IMR-90 (cell line): ENCODE measurements at regions not wholly inside any gene's neighbourhood (a gene's known extent, or its start where the extent isn't known, plus 50 kb on each side); places are given as distances from the start of the nearest gene placed in this dataset.

Experiments used
- ATAC-seq: fragments of 200-7000 bp; cut with Tn5 transposase; 2 replicates; pipeline ENCODE4 v1.9.1; 2020; ENCODE audit warnings: low read depth, mild to moderate bottlenecking, moderate library complexity
- BruUV-seq: library from RNA; stranded (reverse); fragments of 400-500 nt; replicated peaks from 2 replicates; lab custom pipeline; 2021; lab: Mats Ljungman, UMichigan
- CTCF ChIA-PET: fragments of 300-600 bp; formaldehyde crosslinking; extraction: SDS; loops from one replicate; lab custom pipeline; 2021; ENCODE audit warnings: antibody characterized with exemption; lab: Yijun Ruan, JAX
- POLR2A ChIA-PET: fragments of 300-600 bp; sonication (Branson Sonifier 250); formaldehyde crosslinking; loops from one replicate; lab custom pipeline; 2022; ENCODE audit warnings: antibody characterized with exemption; ENCODE audit not compliant: unreplicated experiment; lab: Charles Lee
- DNase-seq: peaks from one replicate; pipeline ENCODE4 v3.0.0; 2013
- H2AFZ ChIP-seq: replicated peaks from 2 replicates; pipeline ENCODE3; 2013; ENCODE audit warnings: low read length, mild to moderate bottlenecking; ENCODE audit not compliant: poor library complexity
- H2AK5ac ChIP-seq: 2 replicates; pipeline ENCODE4 v1.6.1; 2013; ENCODE audit warnings: low read depth, low read length, inconsistent platforms
- H2AK9ac ChIP-seq: replicated peaks from 2 replicates; pipeline ENCODE3; 2013; ENCODE audit warnings: mild to moderate bottlenecking, low read depth, low read length, moderate library complexity; ENCODE audit not compliant: poor library complexity
- H2BK120ac ChIP-seq: 2 replicates; pipeline ENCODE4 v1.6.1; 2013; ENCODE audit warnings: low read depth, low read length, inconsistent platforms
- H2BK15ac ChIP-seq: 3 replicates; pipeline ENCODE4 v1.6.1; 2013; ENCODE audit warnings: low read depth, low read length, inconsistent platforms
- H2BK20ac ChIP-seq: 2 replicates; pipeline ENCODE4 v1.6.1; 2013; ENCODE audit warnings: low read depth, mild to moderate bottlenecking, inconsistent platforms, low read length, moderate library complexity
- H2BK5ac ChIP-seq: 2 replicates; pipeline ENCODE4 v1.6.1; 2013; ENCODE audit warnings: mild to moderate bottlenecking, low read depth, low read length, inconsistent platforms; ENCODE audit not compliant: poor library complexity, severe bottlenecking
- H3K14ac ChIP-seq: replicated peaks from 2 replicates; pipeline ENCODE4 v1.6.1; 2013; ENCODE audit warnings: low read depth, low read length, inconsistent platforms
- H3K18ac ChIP-seq: 2 replicates; pipeline ENCODE4 v1.6.1; 2013; ENCODE audit warnings: low read depth, low read length, control low read depth
- H3K23ac ChIP-seq: 2 replicates; pipeline ENCODE4 v1.6.1; 2013; ENCODE audit warnings: low read depth, low read length, inconsistent platforms
- H3K27ac ChIP-seq: 2 replicates; pipeline ENCODE4 v1.5.1; 2013; ENCODE audit warnings: mild to moderate bottlenecking, control low read depth, low read length; ENCODE audit not compliant: insufficient read depth
- H3K27me3 ChIP-seq: 2 replicates; pipeline ENCODE4 v1.6.1; 2013; ENCODE audit warnings: low read length; ENCODE audit not compliant: control insufficient read depth, insufficient read depth
- H3K36me3 ChIP-seq: 2 replicates; pipeline ENCODE4 v1.6.1; 2013; ENCODE audit warnings: low read length, mixed read lengths; ENCODE audit not compliant: control insufficient read depth, insufficient read depth
- H3K4ac ChIP-seq: 2 replicates; pipeline ENCODE4 v1.6.1; 2013; ENCODE audit warnings: low read depth, low read length, inconsistent platforms
- H3K4me1 ChIP-seq: 2 replicates; pipeline ENCODE4 v1.6.1; 2013; ENCODE audit warnings: low read length, mixed read lengths; ENCODE audit not compliant: control insufficient read depth, insufficient read depth
- H3K4me2 ChIP-seq: 2 replicates; pipeline ENCODE4 v1.6.1; 2013; ENCODE audit warnings: low read depth, mild to moderate bottlenecking, control low read depth, low read length, moderate library complexity
- H3K4me3 ChIP-seq: 2 replicates; pipeline ENCODE4 v1.5.1; 2013; ENCODE audit warnings: low read depth, mild to moderate bottlenecking, control low read depth, low read length, moderate library complexity; ENCODE audit not compliant: insufficient read depth
- H3K56ac ChIP-seq: 2 replicates; pipeline ENCODE4 v1.6.1; 2013; ENCODE audit warnings: low read length, inconsistent platforms; ENCODE audit not compliant: insufficient read depth; ENCODE audit errors: extremely low read depth
- H3K79me1 ChIP-seq, 2 experiments: 2 replicates each; pipeline ENCODE4 v1.6.1; 2013; ENCODE audit warnings: low read length in 2 of 2, inconsistent platforms in 1 of 2, low read depth in 1 of 2
- H3K9ac ChIP-seq: 2 replicates; pipeline ENCODE4 v1.6.1; 2013; ENCODE audit warnings: low read depth, low read length, control low read depth
- H3K9me1 ChIP-seq: 2 replicates; pipeline ENCODE4 v1.6.1; 2013; ENCODE audit warnings: low read length, inconsistent platforms; ENCODE audit not compliant: insufficient read depth
- H3K9me3 ChIP-seq: 2 replicates; pipeline ENCODE4 v1.6.1; 2013; ENCODE audit warnings: low read length; ENCODE audit not compliant: control insufficient read depth, insufficient read depth
- H4K20me1 ChIP-seq: 2 replicates; pipeline ENCODE4 v1.6.1; 2013; ENCODE audit warnings: low read length, inconsistent platforms; ENCODE audit not compliant: insufficient read depth
- H4K5ac ChIP-seq: 2 replicates; pipeline ENCODE4 v1.6.1; 2013; ENCODE audit warnings: mild to moderate bottlenecking, low read depth, low read length, control low read depth
- H4K8ac ChIP-seq, 2 experiments: 2 replicates each; pipeline ENCODE4 v1.6.1; 2013; ENCODE audit warnings: low read depth in 2 of 2, low read length in 2 of 2, control low read depth in 1 of 2, inconsistent platforms in 1 of 2
- H4K91ac ChIP-seq: 2 replicates; pipeline ENCODE4 v1.6.1; 2013; ENCODE audit warnings: low read depth, low read length, inconsistent platforms; ENCODE audit not compliant: insufficient read depth
- BHLHE40 ChIP-seq: fragments of 150-350 bp; IDR thresholded peaks from 2 replicates; pipeline ENCODE4 v1.6.1; 2016; ENCODE audit warnings: mild to moderate bottlenecking, low read depth, low read length
- CEBPB ChIP-seq: IDR thresholded peaks from 2 replicates; pipeline ENCODE4 v1.6.1; 2012; ENCODE audit warnings: low read depth, low read length, improper control_type of control experiment
- CHD1 ChIP-seq: IDR thresholded peaks from 2 replicates; pipeline ENCODE4 v1.6.1; 2012; ENCODE audit warnings: low read depth, low read length, improper control_type of control experiment
- FOS ChIP-seq: fragments of 150-350 bp; IDR thresholded peaks from 2 replicates; pipeline ENCODE4 v1.6.1; 2016; ENCODE audit warnings: low read depth, low read length
- MAFK ChIP-seq: IDR thresholded peaks from 2 replicates; pipeline ENCODE4 v1.6.1; 2012; ENCODE audit warnings: low read depth, low read length, improper control_type of control experiment
- MAZ ChIP-seq: IDR thresholded peaks from 2 replicates; pipeline ENCODE4 v1.6.1; 2012; ENCODE audit warnings: low read depth, mild to moderate bottlenecking, low read length, improper control_type of control experiment, moderate library complexity, borderline replicate concordance
- MXI1 ChIP-seq: IDR thresholded peaks from 2 replicates; pipeline ENCODE4 v1.6.1; 2012; ENCODE audit warnings: low read depth, mild to moderate bottlenecking, low read length, moderate library complexity, borderline replicate concordance
- NFE2L2 ChIP-seq: fragments of 150-350 bp; IDR thresholded peaks from 2 replicates; pipeline ENCODE4 v1.6.1; 2016; ENCODE audit warnings: low read depth, mild to moderate bottlenecking, low read length
- POLR2A ChIP-seq: IDR thresholded peaks from 2 replicates; pipeline ENCODE4 v1.6.1; 2012; ENCODE audit warnings: mild to moderate bottlenecking, low read depth, low read length
- RAD21 ChIP-seq: IDR thresholded peaks from 2 replicates; pipeline ENCODE4 v1.6.1; 2012; ENCODE audit warnings: low read length, improper control_type of control experiment
- RFX5 ChIP-seq: IDR thresholded peaks from 2 replicates; pipeline ENCODE4 v1.8.0; 2012; ENCODE audit warnings: low read depth, mild to moderate bottlenecking, low read length, moderate library complexity
- SMC3 ChIP-seq: fragments of 150-350 bp; IDR thresholded peaks from 2 replicates; pipeline ENCODE4 v1.6.1; 2016; ENCODE audit warnings: low read depth, mild to moderate bottlenecking, antibody characterized with exemption, low read length, moderate library complexity
- WGBS, 2 experiments: methylation state at CpG; one replicate each; pipeline versions ENCODE4 v1.1.5 to v1.1.7; 2013; ENCODE audit warnings: missing lambda C conversion rate in 2 of 2; ENCODE audit not compliant: insufficient read length in 1 of 2; ENCODE audit errors: extremely low coverage in 2 of 2; 5-methylcytosine and 5-hydroxymethylcytosine counted together
- dilution Hi-C: fragments of 300-500 bp; cut with HindIII; formaldehyde crosslinking; loops from one replicate; pipeline ENCODE4 v1.14.3; 2018; ENCODE audit warnings: low sequenced_read_pairs; ENCODE audit not compliant: unreplicated experiment
- in situ Hi-C: fragments of 300-500 bp; cut with MboI; formaldehyde crosslinking; loops from 3 replicates; pipeline ENCODE4 v1.14.3; 2019; ENCODE audit warnings: low sequenced_read_pairs, inconsistent platforms, mixed read lengths
- intact Hi-C: fragments of 100-400 bp; cut with micrococcal nuclease; formaldehyde crosslinking; loops from 2 replicates; pipeline ENCODE4 v1.10.0; 2022
- TF ChIP-seq, protein P1 (sequence below): conservative IDR thresholded peaks from 2 replicates; pipeline ENCODE4 v1.5.1; 2012; ENCODE audit warnings: mild to moderate bottlenecking, low read depth, low read length, improper control_type of control experiment
- TF ChIP-seq, protein P2 (sequence below): fragments of 150-350 bp; IDR thresholded peaks from 2 replicates; pipeline ENCODE4 v1.6.1; 2017; ENCODE audit warnings: mild to moderate bottlenecking, antibody characterized with exemption, low read length, low read depth

DNA sequence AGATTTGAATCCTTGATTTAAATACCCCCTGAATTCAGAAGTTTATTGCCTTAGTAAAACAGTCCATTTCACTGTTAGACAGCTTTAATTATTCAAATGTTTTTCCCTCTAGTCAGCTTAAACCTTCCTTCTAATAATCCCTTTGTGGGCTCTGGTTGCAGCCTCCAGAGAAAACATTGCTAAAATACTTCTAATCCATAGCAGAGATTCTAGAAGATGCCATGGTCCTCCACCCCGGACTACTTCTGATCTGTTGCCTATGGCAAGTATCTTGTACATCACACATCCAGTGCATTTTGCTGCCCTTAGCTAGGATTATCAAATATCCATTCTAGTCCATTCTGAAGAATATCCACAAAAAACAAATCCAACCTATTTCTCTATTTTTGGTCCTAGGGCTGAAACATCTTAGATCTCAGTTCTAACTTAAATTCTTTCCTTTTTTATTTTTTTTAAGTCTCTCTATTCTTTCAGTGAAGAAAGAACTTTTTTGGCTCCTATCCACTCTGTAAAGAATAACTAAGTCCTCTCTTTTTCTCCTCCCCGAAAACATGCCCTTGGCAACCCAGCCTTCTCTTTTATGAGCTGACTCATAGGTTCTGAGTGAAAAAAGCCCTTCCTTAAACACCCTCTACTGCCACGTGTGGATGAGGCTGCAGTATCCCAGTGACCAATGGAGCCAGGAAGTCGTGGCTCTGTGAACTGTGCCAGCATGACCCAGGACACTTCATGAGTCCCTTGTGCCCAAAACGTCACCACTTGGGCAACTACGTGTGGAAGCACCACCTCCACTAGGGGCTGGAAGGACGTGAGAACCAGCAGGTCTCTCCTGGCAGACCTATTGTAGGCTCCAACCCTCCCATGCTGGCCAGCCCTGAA lies 349.8 kb downstream of the TNS1 start:
- no TSS peak for BruUV-seq
- peak overlapping the region; percentile 93 for H2BK20ac ChIP-seq
- H4K5ac ChIP-seq, result peak overlapping the region; percentile 98
- WGBS, 2 experiments, result 7% methylated on average over 3 of the region's 7 CpGs; no CpG with 5 or more reads in 1 of the 2 experiments
- DNase-seq (peak; percentile 89), ATAC-seq (peak; percentile 84)
- peak overlapping the region; percentile 90; the same call in 1 of the 2 replicates for H3K23ac ChIP-seq
- peak overlapping the region; percentile 96 for H3K18ac ChIP-seq
- peak overlapping the region; percentile 17; the same call in 1 of the 2 replicates for H3K4me2 ChIP-seq
- peak overlapping the region; percentile 86 for H2AFZ ChIP-seq
- no peaks in the 10 kb centered on the region for H3K79me1 ChIP-seq
- H2BK120ac ChIP-seq, result peak overlapping the region; percentile 95
- TF ChIP-seq MXI1 (peak; percentile 80; the same call in 1 of the 2 replicates), FOS (peak; percentile 66; the same call in 1 of the 2 replicates), CEBPB (0 out of 2 replicates have a peak, but pooled peaks have one; percentile 1), MAZ (no peak), MAFK (peak; percentile 49; the same call in 1 of the 2 replicates), POLR2A (no peak), BHLHE40 (peak; percentile 37; the same call in 1 of the 2 replicates), SMC3 (peak; percentile 15; the same call in 1 of the 2 replicates), CHD1 (no peak), RAD21 (no peak; the same call in 1 of the 2 replicates), RFX5 (no peak), NFE2L2 (peak; percentile 90)
- TF ChIP-seq, protein P1, sequence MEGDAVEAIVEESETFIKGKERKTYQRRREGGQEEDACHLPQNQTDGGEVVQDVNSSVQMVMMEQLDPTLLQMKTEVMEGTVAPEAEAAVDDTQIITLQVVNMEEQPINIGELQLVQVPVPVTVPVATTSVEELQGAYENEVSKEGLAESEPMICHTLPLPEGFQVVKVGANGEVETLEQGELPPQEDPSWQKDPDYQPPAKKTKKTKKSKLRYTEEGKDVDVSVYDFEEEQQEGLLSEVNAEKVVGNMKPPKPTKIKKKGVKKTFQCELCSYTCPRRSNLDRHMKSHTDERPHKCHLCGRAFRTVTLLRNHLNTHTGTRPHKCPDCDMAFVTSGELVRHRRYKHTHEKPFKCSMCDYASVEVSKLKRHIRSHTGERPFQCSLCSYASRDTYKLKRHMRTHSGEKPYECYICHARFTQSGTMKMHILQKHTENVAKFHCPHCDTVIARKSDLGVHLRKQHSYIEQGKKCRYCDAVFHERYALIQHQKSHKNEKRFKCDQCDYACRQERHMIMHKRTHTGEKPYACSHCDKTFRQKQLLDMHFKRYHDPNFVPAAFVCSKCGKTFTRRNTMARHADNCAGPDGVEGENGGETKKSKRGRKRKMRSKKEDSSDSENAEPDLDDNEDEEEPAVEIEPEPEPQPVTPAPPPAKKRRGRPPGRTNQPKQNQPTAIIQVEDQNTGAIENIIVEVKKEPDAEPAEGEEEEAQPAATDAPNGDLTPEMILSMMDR, result peak; percentile 17; the same call in 1 of the 2 replicates
- TF ChIP-seq, protein P2, sequence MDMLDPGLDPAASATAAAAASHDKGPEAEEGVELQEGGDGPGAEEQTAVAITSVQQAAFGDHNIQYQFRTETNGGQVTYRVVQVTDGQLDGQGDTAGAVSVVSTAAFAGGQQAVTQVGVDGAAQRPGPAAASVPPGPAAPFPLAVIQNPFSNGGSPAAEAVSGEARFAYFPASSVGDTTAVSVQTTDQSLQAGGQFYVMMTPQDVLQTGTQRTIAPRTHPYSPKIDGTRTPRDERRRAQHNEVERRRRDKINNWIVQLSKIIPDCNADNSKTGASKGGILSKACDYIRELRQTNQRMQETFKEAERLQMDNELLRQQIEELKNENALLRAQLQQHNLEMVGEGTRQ, result peak; percentile 71
- peak overlapping the region; percentile 86 for H2BK5ac ChIP-seq
- H3K9me3 ChIP-seq, result no peaks in the 10 kb centered on the region
- peak overlapping the region; percentile 21; the same call in 1 of the 2 replicates for H3K9ac ChIP-seq
- in situ Hi-C loops, result no loop called here
- H2BK15ac ChIP-seq, result peak overlapping the region; percentile 96; the same call in 2 of the 3 replicates
- no peaks in the 10 kb centered on the region for H3K27me3 ChIP-seq
- intact Hi-C loops, result no loop called here
- H4K8ac ChIP-seq, result peak overlapping the region; percentile 60 to 98; a peak in 3 of 4 replicates
- ChIA-PET POLR2A (interaction anchor here (0.5 to 0.6 kb wide), 3 partner anchors 29 to 424 kb away, joined by 3 to 4 read pairs (median 3); no protein-coding TSS in a partner anchor), CTCF (interaction anchor here (0.6 to 1.3 kb wide), 6 partner anchors 18 to 521 kb away, joined by 3 to 4 read pairs (median 3); no protein-coding TSS in a partner anchor)
- no peak overlapping the region for H3K4me3 ChIP-seq
- no peaks in the 10 kb centered on the region for H4K20me1 ChIP-seq
- H3K56ac ChIP-seq, result peak overlapping the region; percentile 44; the same call in 1 of the 2 replicates
- H3K14ac ChIP-seq, result peak overlapping the region; percentile 88
- H3K4ac ChIP-seq, result peak overlapping the region; percentile 95
- H4K91ac ChIP-seq, result peak overlapping the region; percentile 97
- dilution Hi-C loops, result no loop called here
- H3K27ac ChIP-seq, result peak overlapping the region; percentile 89
- H3K4me1 ChIP-seq, result peaks cover 18% of the 10 kb centered on the region
- H2AK9ac ChIP-seq, result peak overlapping the region; percentile 87
- H3K9me1 ChIP-seq, result peaks cover 9% of the 10 kb centered on the region
- H2AK5ac ChIP-seq, result peak overlapping the region; percentile 88
- H3K36me3 ChIP-seq, result no peaks in the 10 kb centered on the region
